ENCODE measurements at regions not wholly inside any gene's neighbourhood (a gene's known extent, or its start where the extent isn't known, plus 50 kb on each side); places are given as distances from the start of the nearest gene placed in this dataset.

- Histone ChIP-seq H2AFZ (ENCODE audit: low read depth, low read length) (no peak overlapping the region), H2BK120ac (ENCODE audit: low read depth, low read length) (no peak overlapping the region), H3K27ac (ENCODE audit: low read length, poor library complexity, severe bottlenecking) (no peak overlapping the region), H3K14ac (ENCODE audit: low read length in 2 of 2) (no peak overlapping the region), H2BK12ac (ENCODE audit: low read length in 2 of 2) (no peak overlapping the region), H3K79me1 (replicated peaks; ENCODE audit: low read length, poor library complexity, severe bottlenecking) (no peaks in the 10 kb centered on the region), H3K9me3 (ENCODE audit: control insufficient read depth, low read length) (no peaks in the 10 kb centered on the region), H2BK15ac (ENCODE audit: low read depth, poor library complexity, severe bottlenecking) (no peak overlapping the region), H2AK5ac (ENCODE audit: low read length, severe bottlenecking) (no peak overlapping the region), H4K91ac (ENCODE audit: low read length) (no peak overlapping the region), H4K8ac (ENCODE audit: low read length) (no peak overlapping the region), H3K23ac (ENCODE audit: low read length in 2 of 2) (no peak overlapping the region), H2BK5ac (ENCODE audit: low read depth, low read length, poor library complexity, severe bottlenecking) (no peak overlapping the region), H3K27me3 (ENCODE audit: control insufficient read depth in 1 of 2, insufficient read depth in 1 of 2, low read length in 2 of 2) (no peaks in the 10 kb centered on the region), H3K18ac (ENCODE audit: low read depth in 1 of 2, low read length in 2 of 2) (no peak overlapping the region), H3K9ac (ENCODE audit: low read length) (no peak overlapping the region), H3K4me3 (ENCODE audit: insufficient read depth in 1 of 2, low read depth in 1 of 2, low read length in 2 of 2) (no peak overlapping the region), H3K4me1 (ENCODE audit: control insufficient read depth, insufficient read depth, low read depth, low read length) (no peaks in the 10 kb centered on the region), H3K36me3 (ENCODE audit: control insufficient read depth in 1 of 2, insufficient read depth in 2 of 2, low read depth in 1 of 2, low read length in 2 of 2) (no peaks in the 10 kb centered on the region), H3K4ac (ENCODE audit: low read depth in 1 of 2, low read length in 2 of 2) (no peak overlapping the region), H3K4me2 (ENCODE audit: low read length, poor library complexity, severe bottlenecking) (no peak overlapping the region)
- no peak for DNase-seq
- WGBS = 29% methylated on average over 3 of the region's 4 CpGs
These were observed 400.9 kb upstream of the ATP11B start for GRCh38 chr3:182392182-182392937.

- H3K9ac ChIP-seq (ENCODE audit: low read length) = no peak overlapping the region
- H4K8ac ChIP-seq (ENCODE audit: low read length) = no peak overlapping the region
- H2BK5ac ChIP-seq (ENCODE audit: low read depth, low read length, poor library complexity, severe bottlenecking) = no peak overlapping the region
- H3K4me2 ChIP-seq (ENCODE audit: low read length, poor library complexity, severe bottlenecking) = no peak overlapping the region
- no peaks in the 10 kb centered on the region for H3K27me3 ChIP-seq (ENCODE audit: control insufficient read depth in 1 of 2, insufficient read depth in 1 of 2, low read length in 2 of 2)
- H3K14ac ChIP-seq (ENCODE audit: low read length in 2 of 2) = no peak overlapping the region
- H3K4me3 ChIP-seq (ENCODE audit: insufficient read depth in 1 of 2, low read depth in 1 of 2, low read length in 2 of 2) = no peak overlapping the region
- H4K91ac ChIP-seq (ENCODE audit: low read length) = no peak overlapping the region
- no peaks in the 10 kb centered on the region for H3K4me1 ChIP-seq (ENCODE audit: control insufficient read depth, insufficient read depth, low read depth, low read length)
- H3K9me3 ChIP-seq (ENCODE audit: control insufficient read depth, low read length) = no peaks in the 10 kb centered on the region
- 29% methylated on average over 1 of the region's 1 CpG for WGBS
- no peak overlapping the region for H3K27ac ChIP-seq (ENCODE audit: low read length, poor library complexity, severe bottlenecking)
- H2AFZ ChIP-seq (ENCODE audit: low read depth, low read length) = no peak overlapping the region
- no peak for DNase-seq
- H2AK5ac ChIP-seq (ENCODE audit: low read length, severe bottlenecking) = no peak overlapping the region
- no peak overlapping the region for H3K18ac ChIP-seq (ENCODE audit: low read depth in 1 of 2, low read length in 2 of 2)
- no peak overlapping the region for H3K23ac ChIP-seq (ENCODE audit: low read length in 2 of 2)
- H3K4ac ChIP-seq (ENCODE audit: low read depth in 1 of 2, low read length in 2 of 2) = no peak overlapping the region
- no peaks in the 10 kb centered on the region for H3K36me3 ChIP-seq (ENCODE audit: control insufficient read depth in 1 of 2, insufficient read depth in 2 of 2, low read depth in 1 of 2, low read length in 2 of 2)
- H2BK15ac ChIP-seq (ENCODE audit: low read depth, poor library complexity, severe bottlenecking) = no peak overlapping the region
- H2BK12ac ChIP-seq (ENCODE audit: low read length in 2 of 2) = no peak overlapping the region
- H2BK120ac ChIP-seq (ENCODE audit: low read depth, low read length) = no peak overlapping the region
- no peaks in the 10 kb centered on the region for H3K79me1 ChIP-seq (replicated peaks; ENCODE audit: low read length, poor library complexity, severe bottlenecking)
These were observed 400.2 kb upstream of the ATP11B start for GRCh38 chr3:182393151-182393550.

GRCh38 chr3:182393830-182394367, 399.4 kb upstream of the ATP11B start:
- no peak overlapping the region for H2BK12ac ChIP-seq (ENCODE audit: low read length in 2 of 2)
- H3K4me3 ChIP-seq (ENCODE audit: insufficient read depth in 1 of 2, low read depth in 1 of 2, low read length in 2 of 2) = no peak overlapping the region
- H3K27me3 ChIP-seq (ENCODE audit: control insufficient read depth in 1 of 2, insufficient read depth in 1 of 2, low read length in 2 of 2) = no peaks in the 10 kb centered on the region
- H3K9me3 ChIP-seq (ENCODE audit: control insufficient read depth, low read length) = no peaks in the 10 kb centered on the region
- no peak overlapping the region for H2AFZ ChIP-seq (ENCODE audit: low read depth, low read length)
- H3K23ac ChIP-seq (ENCODE audit: low read length in 2 of 2) = no peak overlapping the region
- WGBS = 73% methylated on average over 5 of the region's 5 CpGs
- no peaks in the 10 kb centered on the region for H3K36me3 ChIP-seq (ENCODE audit: control insufficient read depth in 1 of 2, insufficient read depth in 2 of 2, low read depth in 1 of 2, low read length in 2 of 2)
- H2BK5ac ChIP-seq (ENCODE audit: low read depth, low read length, poor library complexity, severe bottlenecking) = no peak overlapping the region
- no peak overlapping the region for H3K18ac ChIP-seq (ENCODE audit: low read depth in 1 of 2, low read length in 2 of 2)
- DNase-seq = no peak
- no peak overlapping the region for H4K8ac ChIP-seq (ENCODE audit: low read length)
- H3K79me1 ChIP-seq (replicated peaks; ENCODE audit: low read length, poor library complexity, severe bottlenecking) = no peaks in the 10 kb centered on the region
- H2AK5ac ChIP-seq (ENCODE audit: low read length, severe bottlenecking) = no peak overlapping the region
- H3K9ac ChIP-seq (ENCODE audit: low read length) = no peak overlapping the region
- no peak overlapping the region for H2BK120ac ChIP-seq (ENCODE audit: low read depth, low read length)
- H3K4me2 ChIP-seq (ENCODE audit: low read length, poor library complexity, severe bottlenecking) = no peak overlapping the region
- no peak overlapping the region for H3K27ac ChIP-seq (ENCODE audit: low read length, poor library complexity, severe bottlenecking)
- H3K4ac ChIP-seq (ENCODE audit: low read depth in 1 of 2, low read length in 2 of 2) = no peak overlapping the region
- H3K4me1 ChIP-seq (ENCODE audit: control insufficient read depth, insufficient read depth, low read depth, low read length) = no peaks in the 10 kb centered on the region
- no peak overlapping the region for H2BK15ac ChIP-seq (ENCODE audit: low read depth, poor library complexity, severe bottlenecking)
- H4K91ac ChIP-seq (ENCODE audit: low read length) = no peak overlapping the region
- no peak overlapping the region for H3K14ac ChIP-seq (ENCODE audit: low read length in 2 of 2)

DNA sequence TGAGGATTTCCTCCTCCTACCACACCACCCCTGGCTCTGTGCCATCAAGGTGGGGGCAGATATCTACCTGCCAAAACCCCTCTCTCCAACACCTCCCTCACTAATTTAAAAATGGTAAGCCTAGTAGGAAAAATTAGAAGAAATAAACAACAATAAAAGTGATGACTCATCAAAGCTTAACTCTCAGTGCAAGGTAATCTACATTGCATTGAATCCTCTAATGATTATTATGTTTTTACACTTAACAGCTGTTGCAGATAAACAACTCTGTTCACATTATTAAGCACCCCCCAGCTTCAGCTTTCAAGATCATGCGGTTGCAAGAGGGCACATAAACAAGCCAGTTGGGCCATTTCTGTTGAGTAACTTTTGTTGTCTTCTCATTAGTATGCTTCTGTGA, 396.1 kb upstream of the ATP11B start:
- no peaks in the 10 kb centered on the region for H3K79me1 ChIP-seq (replicated peaks; ENCODE audit: low read length, poor library complexity, severe bottlenecking)
- no peak overlapping the region for H3K4ac ChIP-seq (ENCODE audit: low read depth in 1 of 2, low read length in 2 of 2)
- DNase-seq = no peak
- H4K8ac ChIP-seq (ENCODE audit: low read length) = no peak overlapping the region
- no peak overlapping the region for H2BK12ac ChIP-seq (ENCODE audit: low read length in 2 of 2)
- H2BK5ac ChIP-seq (ENCODE audit: low read depth, low read length, poor library complexity, severe bottlenecking) = no peak overlapping the region
- H3K4me2 ChIP-seq (ENCODE audit: low read length, poor library complexity, severe bottlenecking) = no peak overlapping the region
- H2AK5ac ChIP-seq (ENCODE audit: low read length, severe bottlenecking) = no peak overlapping the region
- H2BK120ac ChIP-seq (ENCODE audit: low read depth, low read length) = no peak overlapping the region
- no peak overlapping the region for H3K4me3 ChIP-seq (ENCODE audit: insufficient read depth in 1 of 2, low read depth in 1 of 2, low read length in 2 of 2)
- no peak overlapping the region for H3K14ac ChIP-seq (ENCODE audit: low read length in 2 of 2)
- 86% methylated on average over 1 of the region's 1 CpG for WGBS
- H3K18ac ChIP-seq (ENCODE audit: low read depth in 1 of 2, low read length in 2 of 2) = no peak overlapping the region
- H3K9ac ChIP-seq (ENCODE audit: low read length) = no peak overlapping the region
- H3K9me3 ChIP-seq (ENCODE audit: control insufficient read depth, low read length) = no peaks in the 10 kb centered on the region
- H3K36me3 ChIP-seq (ENCODE audit: control insufficient read depth in 1 of 2, insufficient read depth in 2 of 2, low read depth in 1 of 2, low read length in 2 of 2) = no peaks in the 10 kb centered on the region
- peaks cover 2% of the 10 kb centered on the region for H3K4me1 ChIP-seq (ENCODE audit: control insufficient read depth, insufficient read depth, low read depth, low read length)
- H2AFZ ChIP-seq (ENCODE audit: low read depth, low read length) = no peak overlapping the region
- no peaks in the 10 kb centered on the region for H3K27me3 ChIP-seq (ENCODE audit: control insufficient read depth in 1 of 2, insufficient read depth in 1 of 2, low read length in 2 of 2)
- no peak overlapping the region for H4K91ac ChIP-seq (ENCODE audit: low read length)
- H3K27ac ChIP-seq (ENCODE audit: low read length, poor library complexity, severe bottlenecking) = no peak overlapping the region
- H3K23ac ChIP-seq (ENCODE audit: low read length in 2 of 2) = no peak overlapping the region
- no peak overlapping the region for H2BK15ac ChIP-seq (ENCODE audit: low read depth, poor library complexity, severe bottlenecking)
